Breast epithelium (tissue), 3 donors: ENCODE measurements at regions not wholly inside any gene's neighbourhood (a gene's known extent, or its start where the extent isn't known, plus 50 kb on each side); places are given as distances from the start of the nearest gene placed in this dataset.

Experiments
- CTCF ChIP-seq, 3 donors: fragments of 450-650 bp; IDR thresholded peaks; one replicate each; pipeline ENCODE4 v1.5.1; 2016 to 2017; ENCODE audit warnings: antibody characterized with exemption in 3 of 3, mild to moderate bottlenecking in 3 of 3, moderate library complexity in 3 of 3
- POLR2A ChIP-seq: fragments of 450-650 bp; IDR thresholded peaks from one replicate; pipeline ENCODE4 v1.6.1; 2016; ENCODE audit warnings: antibody characterized with exemption, mild to moderate bottlenecking, moderate library complexity

DNA sequence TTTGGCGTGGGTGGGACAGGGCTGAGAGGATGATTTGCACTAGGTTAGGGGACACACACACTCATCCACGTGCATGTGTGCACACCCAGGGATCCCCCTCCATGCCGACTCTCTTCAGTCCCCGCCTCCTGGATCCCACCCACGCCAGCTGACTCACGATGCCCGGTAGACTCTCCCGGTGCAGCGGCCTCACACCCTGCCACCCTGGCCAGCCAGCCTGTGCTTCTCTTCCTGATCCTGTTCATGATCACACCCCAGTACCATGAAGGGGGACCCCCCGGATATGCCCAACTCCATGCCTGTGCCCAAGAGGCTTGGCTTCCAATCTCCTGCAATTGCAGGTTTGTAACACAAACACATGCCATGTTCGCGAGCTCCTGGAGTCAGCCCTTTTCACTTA lies 157.8 kb upstream of the HDAC4 start:
- TF ChIP-seq CTCF (IDR thresholded peaks at IDR 0.05) (no peak), POLR2A (no peak)
